CD14-positive monocyte (primary cell): ENCODE measurements at regions not wholly inside any gene's neighbourhood (a gene's known extent, or its start where the extent isn't known, plus 50 kb on each side); places are given as distances from the start of the nearest gene placed in this dataset.

ENCODE experiments used
- DNase-seq, 3 donors: peaks; one replicate each; pipeline ENCODE4 v3.0.0-alpha.2; 2011 to 2022
- H2AFZ ChIP-seq: 2 replicates; pipeline ENCODE4 v1.6.0; 2012; ENCODE audit warnings: mild to moderate bottlenecking, low read depth, low read length, inconsistent platforms; ENCODE audit not compliant: insufficient read depth, poor library complexity, severe bottlenecking
- H3K27ac ChIP-seq, 2 donors: 1 replicate in 1 of 2; 2 replicates in 1 of 2; pipeline ENCODE4 v1.5.1; 2012 to 2013; ENCODE audit warnings: low read length in 2 of 2, control low read depth in 1 of 2, inconsistent platforms in 1 of 2, low read depth in 1 of 2, mild to moderate bottlenecking in 1 of 2
- H3K27me3 ChIP-seq, 2 donors: one replicate each; pipeline versions ENCODE4 v1.6.0 to v1.6.1; 2011 to 2013; ENCODE audit warnings: low read length in 2 of 2; ENCODE audit not compliant: control insufficient read depth in 2 of 2, insufficient read depth in 2 of 2
- H3K36me3 ChIP-seq, 2 donors: replicated peaks in 1 of 2; 1 replicate in 1 of 2; 2 replicates in 1 of 2; pipeline versions ENCODE4 v1.5.1 to v1.6.1; 2012 to 2013; ENCODE audit warnings: low read length in 2 of 2, control low read depth in 1 of 2, inconsistent platforms in 1 of 2, mild to moderate bottlenecking in 1 of 2; ENCODE audit not compliant: insufficient read depth in 2 of 2, control insufficient read depth in 1 of 2
- H3K4me1 ChIP-seq, 2 donors: 1 replicate in 1 of 2; 2 replicates in 1 of 2; pipeline versions ENCODE4 v1.5.1 to v1.6.1; 2012 to 2013; ENCODE audit warnings: low read length in 2 of 2, control low read depth in 1 of 2, inconsistent platforms in 1 of 2, mild to moderate bottlenecking in 1 of 2, moderate library complexity in 1 of 2; ENCODE audit not compliant: insufficient read depth in 2 of 2, control insufficient read depth in 1 of 2
- H3K4me2 ChIP-seq: replicated peaks from 2 replicates; pipeline ENCODE3; 2012; ENCODE audit warnings: low read length, moderate library complexity, mild to moderate bottlenecking; ENCODE audit not compliant: poor library complexity, severe bottlenecking; ENCODE audit errors: extremely low read depth
- H3K4me3 ChIP-seq, 3 experiments: fragments of 200-600 bp in 1 of 3; sonication (generic) in 1 of 3; replicated peaks in 1 of 3; 1 replicate in 2 of 3; 2 replicates in 1 of 3; pipeline ENCODE4 v1.5.1; 2011 to 2013; ENCODE audit warnings: low read length in 3 of 3, mild to moderate bottlenecking in 3 of 3, control low read depth in 2 of 3, low read depth in 2 of 3, inconsistent platforms in 1 of 3, moderate library complexity in 1 of 3
- H3K79me2 ChIP-seq: 2 replicates; pipeline ENCODE4 v1.6.0; 2012; ENCODE audit warnings: mild to moderate bottlenecking, control low read depth, inconsistent platforms, low read length, moderate library complexity; ENCODE audit not compliant: insufficient read depth
- H3K9ac ChIP-seq: 2 replicates; pipeline ENCODE4 v1.6.0; 2017; ENCODE audit warnings: low read length, mild to moderate bottlenecking; ENCODE audit not compliant: insufficient read depth, poor library complexity, severe bottlenecking
- H3K9me3 ChIP-seq, 2 donors: replicated peaks in 1 of 2; 1 replicate in 1 of 2; 2 replicates in 1 of 2; pipeline versions ENCODE4 v1.5.1 to v1.6.1; 2012 to 2013; ENCODE audit warnings: low read length in 2 of 2, control low read depth in 1 of 2; ENCODE audit not compliant: control insufficient read depth in 1 of 2, insufficient read depth in 1 of 2
- H4K20me1 ChIP-seq: 2 replicates; pipeline ENCODE4 v1.6.0; 2012; ENCODE audit warnings: mild to moderate bottlenecking, low read length, control low read depth, moderate library complexity; ENCODE audit not compliant: insufficient read depth
- H3K27ac Mint-ChIP-seq, 7 donors: one replicate each; pipeline ENCODE4 v1.8.0; 2020; ENCODE audit warnings: mild to moderate bottlenecking in 7 of 7, mixed read lengths in 7 of 7, moderate library complexity in 6 of 7, inconsistent platforms in 2 of 7
- H3K27me3 Mint-ChIP-seq, 3 donors: one replicate each; pipeline ENCODE4 v1.8.0; 2021 to 2022; ENCODE audit warnings: low read depth in 3 of 3, mild to moderate bottlenecking in 3 of 3, mixed read lengths in 3 of 3, moderate library complexity in 3 of 3, inconsistent platforms in 1 of 3
- H3K36me3 Mint-ChIP-seq, 2 donors: one replicate each; pipeline ENCODE4 v1.8.0; 2020; ENCODE audit warnings: mixed read lengths in 2 of 2, inconsistent platforms in 1 of 2, mild to moderate bottlenecking in 1 of 2
- H3K4me1 Mint-ChIP-seq: one replicate; pipeline ENCODE4 v1.8.0; 2020; ENCODE audit warnings: mild to moderate bottlenecking, mixed read lengths
- H3K4me3 Mint-ChIP-seq, 2 donors: one replicate each; pipeline ENCODE4 v1.8.0; 2020; ENCODE audit warnings: mild to moderate bottlenecking in 2 of 2, mixed read lengths in 2 of 2, moderate library complexity in 1 of 2
- H3K9me3 Mint-ChIP-seq, 7 donors: one replicate each; pipeline ENCODE4 v1.8.0; 2020 to 2022; ENCODE audit warnings: mixed read lengths in 7 of 7, mild to moderate bottlenecking in 6 of 7, moderate library complexity in 6 of 7, inconsistent platforms in 2 of 7
- WGBS: methylation state at CpG from one replicate; pipeline ENCODE4 v1.1.5; 2013; ENCODE audit warnings: missing lambda C conversion rate; ENCODE audit not compliant: insufficient coverage; 5-methylcytosine and 5-hydroxymethylcytosine counted together
- intact Hi-C, 2 donors: fragments of 100-400 bp; cut with micrococcal nuclease; formaldehyde crosslinking; loops; one replicate each; pipeline versions ENCODE4 v1.15.0 to v1.15.1; 2023
- TF ChIP-seq, protein P1 (sequence below): fragments of 200-600 bp; IDR thresholded peaks from one replicate; pipeline ENCODE4 v1.8.0; 2022; ENCODE audit warnings: antibody characterized with exemption, mild to moderate bottlenecking

DNA sequence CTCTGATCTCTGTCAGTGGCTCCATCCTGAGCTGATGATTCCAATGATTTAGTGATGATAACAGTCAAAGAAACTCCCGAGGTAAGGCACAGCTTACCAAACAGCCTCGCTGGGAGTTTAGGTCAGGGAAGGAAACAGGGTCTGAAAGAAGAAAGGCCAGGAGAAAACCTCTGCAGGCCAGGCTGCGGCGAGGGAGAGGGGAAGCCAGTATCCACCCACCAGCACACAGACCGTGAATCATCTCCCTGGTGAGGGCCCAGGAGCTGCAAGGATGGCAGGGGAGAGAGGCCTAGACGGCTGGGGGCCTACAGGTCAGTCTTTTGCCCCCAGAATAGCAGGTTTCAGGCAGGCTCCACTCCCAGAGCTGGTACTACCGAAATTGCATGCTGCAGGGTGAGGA is 590.5 kb downstream of the CCDC171 start:
- Mint-ChIP-seq H3K4me1 (peaks cover 3% of the 10 kb centered on the region), H3K36me3 (no peaks in the 10 kb centered on the region), H3K9me3 (peaks cover 0 to 4% (median 0%) of the 10 kb centered on the region in 7 donors), H3K4me3 (no peak overlapping the region), H3K27me3 (peaks cover 0 to 9% (median 5%) of the 10 kb centered on the region in 3 donors), H3K27ac (no peak overlapping the region)
- no peaks in the 10 kb centered on the region for H3K4me1 ChIP-seq
- H3K27ac ChIP-seq: no peak overlapping the region
- H2AFZ ChIP-seq: no peak overlapping the region
- no peaks in the 10 kb centered on the region for H4K20me1 ChIP-seq
- H3K4me2 ChIP-seq: no peak overlapping the region
- no peaks in the 10 kb centered on the region for H3K27me3 ChIP-seq
- no peak overlapping the region for H3K9ac ChIP-seq
- H3K36me3 ChIP-seq: no peaks in the 10 kb centered on the region
- H3K79me2 ChIP-seq: no peaks in the 10 kb centered on the region
- intact Hi-C loops: no loop called here
- TF ChIP-seq, protein P1, sequence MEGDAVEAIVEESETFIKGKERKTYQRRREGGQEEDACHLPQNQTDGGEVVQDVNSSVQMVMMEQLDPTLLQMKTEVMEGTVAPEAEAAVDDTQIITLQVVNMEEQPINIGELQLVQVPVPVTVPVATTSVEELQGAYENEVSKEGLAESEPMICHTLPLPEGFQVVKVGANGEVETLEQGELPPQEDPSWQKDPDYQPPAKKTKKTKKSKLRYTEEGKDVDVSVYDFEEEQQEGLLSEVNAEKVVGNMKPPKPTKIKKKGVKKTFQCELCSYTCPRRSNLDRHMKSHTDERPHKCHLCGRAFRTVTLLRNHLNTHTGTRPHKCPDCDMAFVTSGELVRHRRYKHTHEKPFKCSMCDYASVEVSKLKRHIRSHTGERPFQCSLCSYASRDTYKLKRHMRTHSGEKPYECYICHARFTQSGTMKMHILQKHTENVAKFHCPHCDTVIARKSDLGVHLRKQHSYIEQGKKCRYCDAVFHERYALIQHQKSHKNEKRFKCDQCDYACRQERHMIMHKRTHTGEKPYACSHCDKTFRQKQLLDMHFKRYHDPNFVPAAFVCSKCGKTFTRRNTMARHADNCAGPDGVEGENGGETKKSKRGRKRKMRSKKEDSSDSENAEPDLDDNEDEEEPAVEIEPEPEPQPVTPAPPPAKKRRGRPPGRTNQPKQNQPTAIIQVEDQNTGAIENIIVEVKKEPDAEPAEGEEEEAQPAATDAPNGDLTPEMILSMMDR: no peak
- no peak overlapping the region for H3K4me3 ChIP-seq
- no peak for DNase-seq
- WGBS: 82% methylated on average over 2 of the region's 7 CpGs
- no peaks in the 10 kb centered on the region for H3K9me3 ChIP-seq

DNA sequence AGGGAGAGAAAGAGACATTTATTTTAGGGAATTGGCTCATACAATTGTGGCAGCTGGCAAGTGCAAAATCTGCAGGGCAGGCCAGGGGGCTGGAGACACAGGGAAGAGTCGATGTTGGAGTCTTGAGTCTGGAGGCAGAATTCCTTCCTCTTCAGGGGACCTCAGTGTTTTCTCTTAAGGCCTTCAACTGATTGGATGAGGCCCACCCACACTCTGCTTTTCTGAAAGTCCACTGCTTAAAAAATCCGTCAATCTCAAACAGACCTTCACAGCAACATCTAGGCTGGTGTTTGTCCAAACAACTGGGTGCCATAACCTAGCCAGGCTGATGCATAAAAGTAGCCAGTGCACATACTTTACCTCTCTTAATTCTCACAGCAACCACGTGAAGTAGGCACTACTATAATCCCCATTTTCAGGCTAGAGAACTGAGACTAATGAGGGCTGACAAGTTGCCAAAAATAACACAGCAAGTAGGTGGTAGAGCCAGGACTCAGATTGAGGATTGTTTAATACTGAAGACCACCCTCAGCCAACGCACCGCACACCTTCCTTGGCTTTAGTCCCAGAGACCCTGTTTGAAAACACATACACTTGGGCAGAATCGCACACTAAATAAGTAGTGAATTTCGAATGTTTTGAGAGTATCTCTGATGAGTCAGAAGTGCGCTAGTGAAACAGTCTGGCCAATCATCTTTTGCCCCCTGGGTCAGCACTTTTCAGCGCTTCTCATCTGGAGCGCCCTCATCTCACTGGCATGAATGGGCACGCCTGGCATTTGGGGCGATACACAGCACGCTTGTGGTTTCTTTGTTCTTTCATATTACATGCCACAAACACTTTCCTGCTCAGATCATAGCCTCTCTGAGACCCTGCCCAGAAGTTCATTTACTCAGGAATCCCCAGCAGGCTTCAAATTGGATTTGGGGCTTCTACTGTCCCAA is 591.4 kb downstream of the CCDC171 start:
- intact Hi-C loops: no loop called here
- 94% methylated on average over 12 of the region's 13 CpGs for WGBS

More for the DNA sequence above, 591.4 kb downstream of the CCDC171 start:
- no peaks in the 10 kb centered on the region for H3K9me3 ChIP-seq
- peaks cover 0 to 9% (median 5%) of the 10 kb centered on the region in 3 donors for H3K27me3 Mint-ChIP-seq
- no peaks in the 10 kb centered on the region for H4K20me1 ChIP-seq
- H3K27ac Mint-ChIP-seq: no peak overlapping the region
- no peak overlapping the region for H3K4me3 Mint-ChIP-seq
- no peaks in the 10 kb centered on the region for H3K36me3 ChIP-seq
- TF ChIP-seq, protein P1: no peak
- H3K4me2 ChIP-seq: no peak overlapping the region
- no peak for DNase-seq
- no peak overlapping the region for H3K27ac ChIP-seq
- no peak overlapping the region for H2AFZ ChIP-seq
- no peak overlapping the region for H3K4me3 ChIP-seq
- H3K36me3 Mint-ChIP-seq: no peaks in the 10 kb centered on the region
- H3K79me2 ChIP-seq: no peaks in the 10 kb centered on the region
- peaks cover 3% of the 10 kb centered on the region for H3K4me1 Mint-ChIP-seq
- no peak overlapping the region for H3K9ac ChIP-seq
- no peaks in the 10 kb centered on the region for H3K4me1 ChIP-seq
- no peaks in the 10 kb centered on the region for H3K27me3 ChIP-seq
- H3K9me3 Mint-ChIP-seq: peaks cover 0 to 4% (median 0%) of the 10 kb centered on the region in 7 donors
